Upper lobe of right lung (tissue), 1 donor: ENCODE measurements at regions not wholly inside any gene's neighbourhood (a gene's known extent, or its start where the extent isn't known, plus 50 kb on each side); places are given as distances from the start of the nearest gene placed in this dataset.

Experiments used
- ATAC-seq: fragments of 200-7000 bp; cut with Tn5 transposase; one replicate; pipeline ENCODE4 v1.9.1; 2020; ENCODE audit warnings: mild to moderate bottlenecking, moderate library complexity
- DNase-seq: peaks from one replicate; pipeline ENCODE4 v3.0.0-alpha.2; 2020
- H3K27ac ChIP-seq: fragments of 200-600 bp; one replicate; pipeline ENCODE4 v1.8.0; 2022
- H3K27me3 ChIP-seq: fragments of 200-600 bp; one replicate; pipeline ENCODE4 v1.8.0; 2022; ENCODE audit warnings: mild to moderate bottlenecking
- H3K36me3 ChIP-seq: fragments of 200-600 bp; one replicate; pipeline ENCODE4 v1.8.0; 2022
- H3K4me1 ChIP-seq: fragments of 200-600 bp; one replicate; pipeline ENCODE4 v1.8.0; 2022
- H3K4me3 ChIP-seq: fragments of 200-600 bp; one replicate; pipeline ENCODE4 v1.8.0; 2022; ENCODE audit warnings: mild to moderate bottlenecking
- H3K9me3 ChIP-seq: fragments of 200-600 bp; one replicate; pipeline ENCODE4 v1.8.0; 2022
- CTCF ChIP-seq: fragments of 200-600 bp; IDR thresholded peaks from one replicate; pipeline ENCODE4 v1.8.0; 2022; ENCODE audit warnings: antibody characterized with exemption
- intact Hi-C: fragments of 100-400 bp; cut with DNase I; formaldehyde crosslinking; loops from one replicate; pipeline ENCODE4 v1.11.0; 2022
- donor health status: DM: no; HTN: yes; CAD: no; lungs with severe emphysema.

GRCh38 chr17:68777856-68778694 is 176.9 kb upstream of the FAM20A start:
- H3K4me1 ChIP-seq: no peaks in the 10 kb centered on the region
- intact Hi-C loops: loop anchor here (10.0 kb wide), 1 partner anchor 457 kb away; no protein-coding TSS in a partner anchor
- no peaks in the 10 kb centered on the region for H3K27me3 ChIP-seq
- ATAC-seq (no peak), DNase-seq (no peak)
- H3K4me3 ChIP-seq: no peak overlapping the region
- no peak overlapping the region for H3K27ac ChIP-seq
- no peak for TF ChIP-seq CTCF
- no peaks in the 10 kb centered on the region for H3K36me3 ChIP-seq
- H3K9me3 ChIP-seq: no peaks in the 10 kb centered on the region

GRCh38 chr17:68777243-68777855 is 176.2 kb upstream of the FAM20A start:
- Histone ChIP-seq H3K27ac (peak overlapping the region; percentile 52), H3K4me3 (no peak overlapping the region), H3K27me3 (no peaks in the 10 kb centered on the region), H3K9me3 (no peaks in the 10 kb centered on the region), H3K36me3 (no peaks in the 10 kb centered on the region), H3K4me1 (no peaks in the 10 kb centered on the region)
- intact Hi-C loops: loop anchor here (10.0 kb wide), 1 partner anchor 457 kb away; no protein-coding TSS in a partner anchor
- TF ChIP-seq CTCF: peak; percentile 69
- DNase-seq (no peak), ATAC-seq (peak; percentile 78)

- no peaks in the 10 kb centered on the region for H3K27me3 ChIP-seq
- no peak for TF ChIP-seq CTCF
These were observed 175.3 kb upstream of the FAM20A start for GRCh38 chr17:68776451-68776850.

GRCh38 chr17:68775969-68776368 is 174.8 kb upstream of the FAM20A start:
- H3K27ac ChIP-seq: peak overlapping the region; percentile 14
- DNase-seq (no peak), ATAC-seq (no peak)
- no peaks in the 10 kb centered on the region for H3K9me3 ChIP-seq
- no peaks in the 10 kb centered on the region for H3K27me3 ChIP-seq
- H3K4me3 ChIP-seq: no peak overlapping the region
- no peaks in the 10 kb centered on the region for H3K36me3 ChIP-seq
- no peak for TF ChIP-seq CTCF
- intact Hi-C loops: loop anchor here (10.0 kb wide), 1 partner anchor 459 kb away; no protein-coding TSS in a partner anchor
- no peaks in the 10 kb centered on the region for H3K4me1 ChIP-seq

More at GRCh38 chr17:68776451-68776850, 175.3 kb upstream of the FAM20A start:
- Histone ChIP-seq H3K36me3 (no peaks in the 10 kb centered on the region), H3K9me3 (no peaks in the 10 kb centered on the region), H3K4me3 (no peak overlapping the region), H3K27ac (no peak overlapping the region), H3K4me1 (no peaks in the 10 kb centered on the region)
- ATAC-seq (no peak), DNase-seq (no peak)
- intact Hi-C loops: loop anchor here (10.0 kb wide), 1 partner anchor 458 kb away; no protein-coding TSS in a partner anchor

GRCh38 chr17:68775318-68775717 is 174.2 kb upstream of the FAM20A start:
- TF ChIP-seq CTCF: no peak
- Histone ChIP-seq H3K27ac (peak overlapping the region; percentile 14), H3K4me1 (no peaks in the 10 kb centered on the region), H3K36me3 (no peaks in the 10 kb centered on the region), H3K4me3 (no peak overlapping the region), H3K9me3 (no peaks in the 10 kb centered on the region), H3K27me3 (no peaks in the 10 kb centered on the region)
- ATAC-seq (no peak), DNase-seq (no peak)
- intact Hi-C loops: loop anchor here (10.0 kb wide), 1 partner anchor 459 kb away; no protein-coding TSS in a partner anchor
